Neural cell (in vitro differentiated cells): ENCODE measurements at regions not wholly inside any gene's neighbourhood (a gene's known extent, or its start where the extent isn't known, plus 50 kb on each side); places are given as distances from the start of the nearest gene placed in this dataset.

Source experiments
- H2AFZ ChIP-seq: fragments of 200-600, 300-800 bp; sonication (generic), shearing (Covaris generic); 2 replicates; pipeline ENCODE4 v1.6.0; 2014; ENCODE audit warnings: low read depth, mild to moderate bottlenecking, antibody characterized with exemption, low read length, moderate library complexity
- H3F3A ChIP-seq: fragments of 200-600 bp; shearing (Covaris generic); 2 replicates; pipeline ENCODE4 v1.6.1; 2016; ENCODE audit warnings: mild to moderate bottlenecking, moderate library complexity, mixed read lengths, antibody characterized with exemption, low read length; ENCODE audit not compliant: insufficient read depth, poor library complexity, severe bottlenecking
- H3K27ac ChIP-seq: fragments of 200-600, 300-800 bp; sonication (generic), shearing (Covaris generic); 2 replicates; pipeline ENCODE4 v1.5.1; 2014; ENCODE audit warnings: mild to moderate bottlenecking, low read length, moderate library complexity
- H3K27me3 ChIP-seq: fragments of 300-800, 200-600 bp; sonication (generic), shearing (Covaris generic); 2 replicates; pipeline ENCODE4 v1.6.0; 2014; ENCODE audit warnings: mild to moderate bottlenecking, low read depth, low read length, moderate library complexity; ENCODE audit not compliant: insufficient read depth
- H3K36me3 ChIP-seq: fragments of 300-800, 200-600 bp; sonication (generic), shearing (Covaris generic); 2 replicates; pipeline ENCODE4 v1.5.1; 2014; ENCODE audit warnings: mild to moderate bottlenecking, antibody characterized with exemption, low read length, moderate library complexity; ENCODE audit not compliant: insufficient read depth
- H3K4me2 ChIP-seq: fragments of 300-800, 200-600 bp; sonication (generic), shearing (Covaris generic); 2 replicates; pipeline ENCODE4 v1.6.0; 2014; ENCODE audit warnings: mild to moderate bottlenecking, low read length
- H3K4me3 ChIP-seq: fragments of 300-800, 200-600 bp; sonication (generic), shearing (Covaris generic); 2 replicates; pipeline ENCODE4 v1.5.1; 2014; ENCODE audit warnings: mild to moderate bottlenecking, low read length, moderate library complexity
- H3K79me2 ChIP-seq: fragments of 200-600 bp; shearing (Covaris generic); replicated peaks from 2 replicates; pipeline ENCODE4 v1.6.0; 2014; ENCODE audit warnings: mild to moderate bottlenecking, low read length, moderate library complexity; ENCODE audit not compliant: insufficient read depth
- H3K9ac ChIP-seq: fragments of 300-800, 200-600 bp; sonication (generic), shearing (Covaris generic); 2 replicates; pipeline ENCODE4 v1.6.1; 2016; ENCODE audit warnings: mild to moderate bottlenecking, low read length, mixed read lengths
- H3K9me2 ChIP-seq: fragments of 200-600 bp; shearing (Covaris generic); 2 replicates; pipeline ENCODE4 v1.6.1; 2016; ENCODE audit warnings: mild to moderate bottlenecking, low read length, mixed read lengths; ENCODE audit not compliant: insufficient read depth
- H3K9me3 ChIP-seq: fragments of 200-600, 300-800 bp; sonication (generic), shearing (Covaris generic); 2 replicates; pipeline ENCODE4 v1.6.1; 2016; ENCODE audit warnings: mild to moderate bottlenecking, mixed run types, low read length, moderate library complexity, mixed read lengths
- H4K20me1 ChIP-seq: fragments of 200-600 bp; shearing (Covaris generic); 2 replicates; pipeline ENCODE4 v1.6.1; 2016; ENCODE audit warnings: mild to moderate bottlenecking, mixed run types; ENCODE audit not compliant: insufficient read depth
- EP300 ChIP-seq: fragments of 450-650 bp; conservative IDR thresholded peaks from 2 replicates; pipeline ENCODE4 v1.6.1; 2014; ENCODE audit warnings: antibody characterized with exemption, mild to moderate bottlenecking, moderate library complexity; ENCODE audit not compliant: poor library complexity, severe bottlenecking
- EZH2 ChIP-seq: fragments of 200-600, 300-800 bp; shearing (Covaris generic), sonication (generic); IDR thresholded peaks from 2 replicates; pipeline ENCODE4 v1.6.1; 2014; ENCODE audit warnings: antibody characterized with exemption, low read length, borderline replicate concordance, mild to moderate bottlenecking; ENCODE audit not compliant: insufficient read depth, poor library complexity, severe bottlenecking
- MXI1 ChIP-seq: fragments of 450-650 bp; conservative IDR thresholded peaks from 2 replicates; pipeline ENCODE4 v1.6.1; 2014; ENCODE audit warnings: antibody characterized with exemption, mild to moderate bottlenecking; ENCODE audit not compliant: poor library complexity, severe bottlenecking
- POLR2AphosphoS5 ChIP-seq: IDR thresholded peaks from 2 replicates; pipeline ENCODE4 v1.6.1; 2012
- RAD21 ChIP-seq: fragments of 450-650 bp; conservative IDR thresholded peaks from 2 replicates; pipeline ENCODE4 v1.6.1; 2014; ENCODE audit warnings: antibody characterized with exemption, mild to moderate bottlenecking, moderate library complexity
- SMC3 ChIP-seq: fragments of 450-650 bp; conservative IDR thresholded peaks from 2 replicates; pipeline ENCODE4 v1.6.1; 2014; ENCODE audit warnings: antibody characterized with exemption, mild to moderate bottlenecking, moderate library complexity; ENCODE audit not compliant: poor library complexity
- TAF1 ChIP-seq: IDR thresholded peaks from 2 replicates; pipeline ENCODE4 v1.6.1; 2012; ENCODE audit warnings: low read depth
- TF ChIP-seq, protein P1 (sequence below): IDR thresholded peaks from 2 replicates; pipeline ENCODE4 v1.6.1; 2012; ENCODE audit warnings: borderline replicate concordance
- TF ChIP-seq, protein P2 (sequence below): fragments of 450-650 bp; IDR thresholded peaks from 2 replicates; pipeline ENCODE4 v1.5.1; 2014; ENCODE audit warnings: antibody characterized with exemption, mild to moderate bottlenecking, moderate library complexity; ENCODE audit not compliant: poor library complexity, severe bottlenecking

DNA sequence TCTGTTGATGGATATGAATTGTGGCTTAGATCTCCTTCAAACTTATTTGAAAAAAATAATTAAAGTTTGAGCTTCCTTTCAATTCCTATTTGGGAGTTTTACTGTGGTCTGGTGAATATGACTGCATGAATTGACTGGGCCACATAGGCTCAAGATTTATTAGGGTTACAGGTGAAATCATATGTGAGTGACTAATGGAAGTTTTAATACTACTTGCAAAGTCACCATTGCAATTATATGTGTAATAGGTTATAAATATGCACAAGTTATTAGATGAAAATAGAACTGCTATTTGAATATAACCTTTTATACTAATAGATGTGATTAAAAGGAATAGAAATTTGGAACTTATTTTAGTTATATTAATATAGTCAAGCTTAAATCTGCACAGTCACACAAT, 712.1 kb upstream of the MMS22L start:
- Histone ChIP-seq H3K36me3 (no peaks in the 10 kb centered on the region), H2AFZ (no peak overlapping the region), H3K27ac (no peak overlapping the region), H3K4me3 (no peak overlapping the region), H3F3A (no peaks in the 10 kb centered on the region), H3K9me3 (no peaks in the 10 kb centered on the region), H3K4me2 (no peak overlapping the region), H3K79me2 (no peaks in the 10 kb centered on the region), H3K9ac (no peak overlapping the region), H3K9me2 (no peaks in the 10 kb centered on the region), H3K27me3 (no peaks in the 10 kb centered on the region), H4K20me1 (no peaks in the 10 kb centered on the region)
- TF ChIP-seq, protein P1, sequence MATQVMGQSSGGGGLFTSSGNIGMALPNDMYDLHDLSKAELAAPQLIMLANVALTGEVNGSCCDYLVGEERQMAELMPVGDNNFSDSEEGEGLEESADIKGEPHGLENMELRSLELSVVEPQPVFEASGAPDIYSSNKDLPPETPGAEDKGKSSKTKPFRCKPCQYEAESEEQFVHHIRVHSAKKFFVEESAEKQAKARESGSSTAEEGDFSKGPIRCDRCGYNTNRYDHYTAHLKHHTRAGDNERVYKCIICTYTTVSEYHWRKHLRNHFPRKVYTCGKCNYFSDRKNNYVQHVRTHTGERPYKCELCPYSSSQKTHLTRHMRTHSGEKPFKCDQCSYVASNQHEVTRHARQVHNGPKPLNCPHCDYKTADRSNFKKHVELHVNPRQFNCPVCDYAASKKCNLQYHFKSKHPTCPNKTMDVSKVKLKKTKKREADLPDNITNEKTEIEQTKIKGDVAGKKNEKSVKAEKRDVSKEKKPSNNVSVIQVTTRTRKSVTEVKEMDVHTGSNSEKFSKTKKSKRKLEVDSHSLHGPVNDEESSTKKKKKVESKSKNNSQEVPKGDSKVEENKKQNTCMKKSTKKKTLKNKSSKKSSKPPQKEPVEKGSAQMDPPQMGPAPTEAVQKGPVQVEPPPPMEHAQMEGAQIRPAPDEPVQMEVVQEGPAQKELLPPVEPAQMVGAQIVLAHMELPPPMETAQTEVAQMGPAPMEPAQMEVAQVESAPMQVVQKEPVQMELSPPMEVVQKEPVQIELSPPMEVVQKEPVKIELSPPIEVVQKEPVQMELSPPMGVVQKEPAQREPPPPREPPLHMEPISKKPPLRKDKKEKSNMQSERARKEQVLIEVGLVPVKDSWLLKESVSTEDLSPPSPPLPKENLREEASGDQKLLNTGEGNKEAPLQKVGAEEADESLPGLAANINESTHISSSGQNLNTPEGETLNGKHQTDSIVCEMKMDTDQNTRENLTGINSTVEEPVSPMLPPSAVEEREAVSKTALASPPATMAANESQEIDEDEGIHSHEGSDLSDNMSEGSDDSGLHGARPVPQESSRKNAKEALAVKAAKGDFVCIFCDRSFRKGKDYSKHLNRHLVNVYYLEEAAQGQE = no peak

DNA sequence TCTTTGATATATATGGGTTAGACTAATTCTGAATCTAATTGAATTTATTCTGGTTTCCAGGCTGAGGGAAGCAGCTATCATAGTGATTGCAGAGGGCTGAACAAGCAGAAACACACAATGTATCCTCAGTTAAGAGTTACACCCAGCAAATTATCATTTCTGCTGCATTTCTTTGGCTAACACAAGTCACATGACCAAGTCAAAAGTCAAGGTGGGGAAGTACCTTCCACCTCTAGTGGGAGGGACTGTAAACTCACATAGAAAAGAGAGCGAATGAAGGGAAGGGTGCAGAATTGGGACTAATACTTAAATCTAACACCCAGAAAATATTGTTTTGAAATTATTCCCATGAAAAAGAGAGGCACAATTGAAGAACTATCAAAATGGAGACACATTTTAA, 719.7 kb upstream of the MMS22L start:
- Histone ChIP-seq H3K4me3 (no peak overlapping the region), H3K27ac (no peak overlapping the region), H3K4me2 (no peak overlapping the region), H3K9ac (no peak overlapping the region), H3K36me3 (no peaks in the 10 kb centered on the region), H3K9me3 (no peaks in the 10 kb centered on the region), H2AFZ (no peak overlapping the region), H3K79me2 (no peaks in the 10 kb centered on the region), H3K27me3 (no peaks in the 10 kb centered on the region), H3K9me2 (no peaks in the 10 kb centered on the region), H4K20me1 (no peaks in the 10 kb centered on the region), H3F3A (no peaks in the 10 kb centered on the region)
- no peak for TF ChIP-seq POLR2AphosphoS5
- no peak for TF ChIP-seq EZH2
- TF ChIP-seq, protein P1 = no peak
- no peak for TF ChIP-seq EP300
- TF ChIP-seq, protein P2, sequence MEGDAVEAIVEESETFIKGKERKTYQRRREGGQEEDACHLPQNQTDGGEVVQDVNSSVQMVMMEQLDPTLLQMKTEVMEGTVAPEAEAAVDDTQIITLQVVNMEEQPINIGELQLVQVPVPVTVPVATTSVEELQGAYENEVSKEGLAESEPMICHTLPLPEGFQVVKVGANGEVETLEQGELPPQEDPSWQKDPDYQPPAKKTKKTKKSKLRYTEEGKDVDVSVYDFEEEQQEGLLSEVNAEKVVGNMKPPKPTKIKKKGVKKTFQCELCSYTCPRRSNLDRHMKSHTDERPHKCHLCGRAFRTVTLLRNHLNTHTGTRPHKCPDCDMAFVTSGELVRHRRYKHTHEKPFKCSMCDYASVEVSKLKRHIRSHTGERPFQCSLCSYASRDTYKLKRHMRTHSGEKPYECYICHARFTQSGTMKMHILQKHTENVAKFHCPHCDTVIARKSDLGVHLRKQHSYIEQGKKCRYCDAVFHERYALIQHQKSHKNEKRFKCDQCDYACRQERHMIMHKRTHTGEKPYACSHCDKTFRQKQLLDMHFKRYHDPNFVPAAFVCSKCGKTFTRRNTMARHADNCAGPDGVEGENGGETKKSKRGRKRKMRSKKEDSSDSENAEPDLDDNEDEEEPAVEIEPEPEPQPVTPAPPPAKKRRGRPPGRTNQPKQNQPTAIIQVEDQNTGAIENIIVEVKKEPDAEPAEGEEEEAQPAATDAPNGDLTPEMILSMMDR = no peak
- TF ChIP-seq MXI1 = no peak
- no peak for TF ChIP-seq TAF1
- no peak for TF ChIP-seq SMC3
- no peak for TF ChIP-seq RAD21
